Gastroesophageal sphincter (tissue), 3 donors: ENCODE measurements at regions not wholly inside any gene's neighbourhood (a gene's known extent, or its start where the extent isn't known, plus 50 kb on each side); places are given as distances from the start of the nearest gene placed in this dataset.

Source experiments
- CTCF ChIP-seq, 4 experiments: fragments of 200-600 bp in 2 of 4; fragments of 450-650 bp in 2 of 4; sonication (generic) in 1 of 4; IDR thresholded peaks; one replicate each; pipeline ENCODE4 v1.5.1; 2017 to 2019; ENCODE audit warnings: antibody characterized with exemption in 4 of 4, mild to moderate bottlenecking in 2 of 4, moderate library complexity in 2 of 4
- EP300 ChIP-seq: sonication (generic); formaldehyde crosslinking; IDR thresholded peaks from one replicate; pipeline ENCODE4 v1.6.1; 2017; ENCODE audit warnings: antibody characterized with exemption, mild to moderate bottlenecking
- POLR2A ChIP-seq, 2 donors: fragments of 450-650 bp; IDR thresholded peaks; one replicate each; pipeline ENCODE4 v1.6.1; 2017; ENCODE audit warnings: antibody characterized with exemption in 2 of 2, mild to moderate bottlenecking in 2 of 2, moderate library complexity in 1 of 2
- POLR2AphosphoS5 ChIP-seq: sonication (generic); formaldehyde crosslinking; IDR thresholded peaks from one replicate; pipeline ENCODE4 v1.6.1; 2017; ENCODE audit warnings: antibody characterized with exemption

- TF ChIP-seq CTCF (IDR thresholded peaks at IDR 0.05) (no peak), POLR2A (IDR thresholded peaks at IDR 0.05) (no peak), POLR2AphosphoS5 (no peak), EP300 (no peak)
These were observed 540.5 kb downstream of the CD83 start for GRCh38 chr6:14658030-14658429.
